ENCODE measurements at regions not wholly inside any gene's neighbourhood (a gene's known extent, or its start where the extent isn't known, plus 50 kb on each side); places are given as distances from the start of the nearest gene placed in this dataset.

GRCh38 chr4:19786616-19787015 lies 465.1 kb upstream of the SLIT2 start:
- DNase-seq, result no peak

DNA sequence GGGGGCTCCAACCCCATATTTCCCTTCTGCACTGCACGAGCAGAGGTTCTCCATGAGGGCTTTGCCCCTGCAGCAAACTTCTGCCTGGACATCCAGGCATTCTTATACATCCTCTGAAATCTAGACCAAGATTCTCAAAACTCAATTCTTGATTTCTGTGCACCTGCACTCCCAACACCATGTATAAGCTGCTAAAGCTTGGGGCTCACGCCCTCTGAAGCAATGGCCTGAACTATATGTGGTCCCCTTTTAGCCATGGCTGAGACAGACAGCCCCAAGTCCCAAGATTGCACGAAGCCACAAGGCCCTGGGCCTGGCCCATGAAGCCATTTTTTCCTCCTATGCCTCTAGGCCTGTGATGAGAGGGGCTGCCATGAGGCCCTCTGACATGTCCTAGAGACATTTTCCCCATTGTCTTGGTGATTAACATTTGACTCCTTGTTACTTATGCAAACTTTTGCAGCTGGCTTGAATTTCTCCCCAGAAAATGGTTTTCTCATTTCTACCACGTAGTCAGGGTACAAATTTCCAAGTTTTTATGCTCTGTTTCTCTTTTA lies 468.0 kb upstream of the SLIT2 start:
- no peak for DNase-seq

DNA sequence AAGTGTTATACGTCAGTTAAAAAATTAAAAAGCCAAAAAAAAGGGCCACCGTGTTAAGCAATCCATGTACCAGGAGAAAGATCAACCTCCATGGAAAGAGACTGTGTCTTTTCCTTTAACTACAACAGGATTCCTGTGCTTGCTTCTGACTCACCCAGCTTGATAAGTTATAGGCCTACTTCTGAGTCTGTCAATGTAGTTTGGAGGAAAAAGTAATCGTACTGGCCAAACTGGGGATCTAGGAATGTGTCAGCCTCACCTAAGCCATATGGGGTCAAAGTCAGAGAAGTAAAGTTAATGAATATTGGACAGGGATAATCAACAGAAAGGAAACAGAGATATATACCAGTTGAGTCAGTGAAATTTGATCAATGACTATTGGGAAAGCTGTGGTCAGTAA lies 470.8 kb upstream of the SLIT2 start:
- DNase-seq, result no peak

- DNase-seq, result no peak
Measured at GRCh38 chr4:19776929-19777328, 474.8 kb upstream of the SLIT2 start.

GRCh38 chr4:19776021-19776459 lies 475.7 kb upstream of the SLIT2 start:
- peak; percentile 29 for DNase-seq

DNA sequence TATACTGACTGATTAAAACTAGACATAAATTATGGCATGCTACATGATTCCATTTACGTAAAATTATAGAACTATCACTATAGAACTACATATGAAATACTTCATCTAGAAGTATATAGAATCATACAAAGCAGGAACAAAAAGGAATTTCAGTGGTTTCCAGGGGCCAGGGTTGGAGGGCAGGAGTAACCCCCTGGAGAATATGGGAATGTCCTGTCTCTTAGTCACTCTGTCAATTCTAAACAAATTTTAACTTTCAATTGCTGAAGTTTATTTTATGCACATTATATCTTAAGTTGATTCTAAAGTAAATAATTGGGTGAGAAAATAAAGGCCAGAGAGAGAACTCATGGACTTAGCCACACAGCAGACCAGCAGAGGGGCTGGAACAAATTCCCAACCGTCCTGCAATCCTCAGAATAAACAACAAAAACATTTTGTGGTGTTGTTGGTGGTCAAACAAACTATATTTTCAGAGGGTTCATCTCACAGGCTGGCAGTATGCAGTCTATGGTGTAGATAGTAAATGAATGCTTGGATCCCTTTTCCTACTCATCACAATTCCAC lies 476.9 kb upstream of the SLIT2 start:
- DNase-seq, result no peak

GRCh38 chr4:19772581-19772980 lies 479.1 kb upstream of the SLIT2 start:
- DNase-seq, result no peak

DNA sequence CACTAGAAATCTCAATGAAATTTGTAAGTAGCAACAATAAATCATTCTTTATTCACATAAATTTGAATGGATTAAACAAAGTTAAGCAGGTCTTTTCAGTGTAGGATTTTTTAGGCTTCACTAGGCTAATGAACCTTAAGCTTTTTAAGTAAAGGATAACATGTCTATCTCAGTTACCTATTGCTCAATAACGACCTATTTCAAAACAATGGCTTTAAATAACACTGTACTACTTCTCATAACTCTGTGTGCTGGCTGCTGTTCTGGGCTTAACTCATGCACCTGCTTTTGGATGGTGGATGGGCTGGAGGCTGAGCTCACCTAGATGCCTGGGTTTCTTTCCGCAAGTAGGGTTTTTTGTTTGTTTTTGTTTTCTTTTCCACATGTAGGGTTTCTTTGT lies 495.0 kb upstream of the SLIT2 start:
- DNase-seq, result no peak

DNA sequence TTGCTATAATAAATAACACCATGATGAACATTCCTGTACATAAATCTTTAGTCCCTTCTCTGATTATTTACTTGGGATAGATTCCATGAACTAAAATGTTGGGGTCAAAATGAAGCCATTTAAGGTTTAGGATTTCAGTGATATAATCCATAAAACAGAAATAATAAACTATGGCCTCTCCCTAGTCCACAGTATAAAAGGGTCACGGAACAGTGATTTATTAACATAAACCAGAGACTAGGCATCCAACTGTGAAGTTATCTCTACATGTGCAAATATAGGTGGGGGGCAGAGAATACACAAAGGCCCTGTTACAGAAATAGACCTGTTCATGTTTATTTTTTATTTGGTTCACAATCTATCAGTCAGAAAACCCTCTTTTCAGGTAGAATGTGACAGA lies 499.1 kb upstream of the SLIT2 start:
- DNase-seq, result no peak

DNA sequence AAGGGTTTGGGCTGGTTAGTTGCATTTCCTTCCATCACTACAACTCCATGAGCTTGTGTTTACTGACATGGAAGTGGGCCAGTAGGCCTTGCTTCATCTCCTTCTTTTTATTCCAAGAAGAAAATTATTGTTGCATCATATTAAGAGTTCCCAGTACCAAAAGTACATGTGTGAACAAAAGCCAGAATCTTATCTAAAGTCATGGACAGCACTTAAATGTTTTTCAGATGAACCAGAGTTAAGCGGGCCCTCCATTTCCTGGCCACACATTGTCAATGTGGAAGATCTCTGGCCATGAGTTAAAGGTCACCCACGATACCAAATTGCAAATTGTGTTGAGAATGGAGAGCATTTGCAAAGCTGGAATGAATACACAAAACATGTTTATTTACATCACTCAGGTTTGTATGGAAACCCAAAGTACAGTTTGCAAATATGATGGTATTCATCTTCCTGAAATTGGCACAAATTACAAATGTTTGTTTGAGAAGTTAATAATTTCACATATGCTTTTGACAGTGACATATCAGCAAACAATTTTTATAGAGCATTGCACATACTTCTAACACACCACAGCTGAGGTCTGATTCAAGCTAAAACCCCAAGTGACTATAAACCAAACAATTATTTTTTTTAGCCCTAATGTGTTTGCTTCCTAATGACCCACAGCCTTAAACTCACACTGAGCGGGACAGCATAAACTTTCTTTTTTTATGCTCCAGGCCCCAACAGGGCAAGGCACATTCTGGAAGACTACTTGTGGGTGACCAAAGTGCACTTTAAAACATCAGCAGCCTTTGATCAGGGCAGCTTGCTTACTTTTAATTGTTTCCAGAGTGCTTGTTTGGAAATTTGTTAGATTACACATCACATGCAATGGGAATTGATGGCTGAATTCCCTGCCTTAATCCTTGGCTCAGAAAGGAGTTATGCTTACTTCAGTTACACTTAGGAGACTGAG lies 502.9 kb upstream of the SLIT2 start:
- DNase-seq, result peak; percentile 69

DNA sequence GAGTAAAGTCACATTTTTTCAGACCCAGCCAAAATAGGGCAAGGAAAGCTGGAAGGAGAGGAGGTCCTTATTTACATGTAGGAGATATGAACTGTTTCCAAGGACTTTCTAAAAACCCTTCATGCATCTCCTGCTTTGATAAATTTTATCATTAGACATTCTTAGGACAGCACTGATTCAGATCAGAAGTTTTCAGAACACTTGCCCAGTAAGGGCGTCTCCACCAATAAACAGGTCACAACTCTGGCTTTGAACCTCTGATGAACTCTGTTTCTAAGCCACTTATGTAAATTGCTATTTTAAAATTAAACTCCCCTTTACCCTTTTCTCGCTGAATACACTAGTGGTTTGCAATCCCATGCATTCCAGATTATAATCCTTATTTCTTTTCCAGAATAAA lies 505.3 kb upstream of the SLIT2 start:
- DNase-seq, result no peak

GRCh38 chr4:19743115-19743638 lies 508.5 kb upstream of the SLIT2 start:
- no peak for DNase-seq

DNA sequence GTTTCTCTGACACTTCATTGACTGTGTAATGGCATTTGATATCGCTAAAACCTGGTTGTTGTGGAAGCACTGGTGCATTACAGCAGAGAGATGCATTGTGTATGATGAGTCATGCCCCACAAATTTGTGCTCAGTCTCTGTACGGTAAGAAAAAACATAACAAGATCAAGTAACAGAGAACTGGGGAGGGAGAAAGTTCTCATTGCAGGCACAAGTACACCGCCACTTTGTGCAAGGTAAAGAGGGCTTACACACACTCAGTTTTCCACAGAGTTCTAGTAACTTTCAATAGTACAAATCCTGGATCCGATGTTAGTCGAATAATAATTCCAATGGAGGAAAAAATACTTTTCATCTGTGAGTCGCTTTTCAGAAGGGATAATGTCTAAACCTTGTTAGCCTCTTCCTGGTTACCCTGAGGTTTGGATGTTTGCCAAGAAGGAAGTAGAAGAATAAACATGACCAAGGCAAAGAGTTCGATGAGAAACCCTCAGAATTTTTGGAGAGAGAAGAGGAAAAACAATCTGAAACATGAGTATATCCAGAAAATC lies 512.5 kb upstream of the SLIT2 start:
- peak; percentile 77 for DNase-seq

DNA sequence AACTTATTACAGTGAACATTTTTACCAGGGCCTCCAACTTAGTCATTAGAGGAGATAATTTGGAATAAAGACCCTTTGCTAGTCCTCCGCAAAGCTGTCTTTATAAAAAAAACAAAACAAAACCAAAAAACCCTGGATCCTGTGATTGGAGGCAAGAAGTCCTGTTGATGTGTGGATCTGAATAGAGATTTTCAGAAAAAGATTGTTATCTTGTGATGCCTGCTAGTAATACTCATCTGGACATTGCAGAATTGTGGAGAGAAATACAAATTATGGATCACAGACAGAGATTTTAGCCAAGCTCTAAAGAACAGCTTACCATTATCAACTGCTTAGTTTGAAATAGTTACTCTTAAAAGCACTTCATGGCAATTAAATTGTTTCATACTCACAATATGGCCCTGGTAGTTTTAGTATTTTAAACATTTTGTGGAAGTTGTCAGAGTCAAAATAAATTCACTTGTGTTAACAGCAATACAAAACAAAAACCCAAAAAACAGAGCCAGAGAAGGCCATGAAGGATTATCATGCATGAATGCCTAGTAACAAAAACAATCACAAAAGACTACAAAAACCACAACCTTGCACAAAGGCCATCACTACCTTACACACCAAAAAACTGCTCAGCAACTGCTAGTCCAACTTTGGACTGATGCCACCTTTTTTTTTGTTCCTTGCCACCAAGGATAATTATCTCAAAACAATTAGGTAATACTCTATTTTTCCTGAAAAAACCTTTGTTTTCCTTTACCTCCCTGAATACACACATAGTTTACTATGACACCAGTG lies 514.5 kb upstream of the SLIT2 start:
- DNase-seq, result no peak

- DNase-seq, result no peak
Measured at GRCh38 chr4:19735012-19735411, 516.7 kb upstream of the SLIT2 start.

- DNase-seq, result no peak
Measured at GRCh38 chr4:19729886-19730651, 521.6 kb upstream of the SLIT2 start.

- DNase-seq, result no peak
Measured at GRCh38 chr4:19728773-19729172, 522.9 kb upstream of the SLIT2 start.

- no peak for DNase-seq
Measured at GRCh38 chr4:19727141-19727540, 524.6 kb upstream of the SLIT2 start.

DNA sequence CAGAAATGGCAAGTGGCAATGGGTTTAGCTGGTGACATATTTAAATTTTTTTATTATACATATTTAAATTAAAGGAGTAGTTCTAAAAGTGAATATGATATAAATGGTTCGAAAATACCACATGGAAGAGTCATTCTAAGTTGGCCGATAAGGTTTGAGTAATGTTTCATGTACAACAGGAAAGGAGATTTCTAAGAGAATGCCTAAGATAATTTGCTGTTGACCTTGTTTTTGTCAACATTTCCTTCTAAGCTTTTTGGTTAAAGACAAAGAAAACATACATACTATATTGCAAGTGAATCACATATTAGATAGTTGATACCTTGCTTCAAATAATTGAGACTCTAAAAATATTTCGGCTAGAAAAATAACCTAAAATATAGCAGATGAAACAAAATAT lies 526.6 kb upstream of the SLIT2 start:
- DNase-seq, result no peak

- DNase-seq, result no peak
Measured at GRCh38 chr4:19722404-19722803, 529.3 kb upstream of the SLIT2 start.

DNA sequence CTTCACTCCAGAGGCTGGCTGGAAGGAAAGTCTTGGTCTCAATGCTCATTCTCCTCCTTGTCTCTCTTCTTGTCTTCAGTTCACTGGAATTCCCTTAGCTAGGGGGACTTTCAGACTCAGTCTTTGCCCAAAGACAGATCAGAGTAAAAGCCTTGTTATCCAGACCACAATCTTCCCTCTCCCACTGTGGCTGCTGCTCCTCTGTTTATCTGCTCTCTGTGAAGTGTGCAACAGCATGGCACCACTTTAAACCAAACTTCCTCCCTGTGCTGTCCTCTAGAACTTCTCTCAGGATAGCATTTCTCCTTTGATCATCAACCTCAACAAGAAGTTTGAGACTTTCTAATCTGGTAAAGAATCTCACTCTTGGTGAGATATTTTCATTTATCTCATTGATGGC lies 530.1 kb upstream of the SLIT2 start:
- no peak for DNase-seq

All from renal pelvis (tissue), 1 donor.